SK-N-SH (cell line): ENCODE measurements at regions not wholly inside any gene's neighbourhood (a gene's known extent, or its start where the extent isn't known, plus 50 kb on each side); places are given as distances from the start of the nearest gene placed in this dataset.

ENCODE experiments used
- EP300 ChIP-seq, 2 experiments: IDR thresholded peaks; 2 replicates each; pipeline versions ENCODE4 v1.4.0 to v1.6.1; 2012; ENCODE audit warnings: borderline replicate concordance in 1 of 2, low read depth in 1 of 2, low read length in 1 of 2
- MEF2A ChIP-seq: IDR thresholded peaks from 2 replicates; pipeline ENCODE4 v1.4.0; 2012; ENCODE audit warnings: low read depth, borderline replicate concordance
- MXI1 ChIP-seq: IDR thresholded peaks from 2 replicates; pipeline ENCODE4 v1.6.1; 2012; ENCODE audit warnings: mild to moderate bottlenecking, low read depth, low read length, improper control_type of control experiment
- POLR2AphosphoS5 ChIP-seq: IDR thresholded peaks from 2 replicates; pipeline ENCODE4 v1.6.1; 2012; ENCODE audit warnings: low read depth, low read length
- TF ChIP-seq, protein P1 (sequence below): fragments of 200-600 bp; sonication (generic); IDR thresholded peaks from 2 replicates; pipeline ENCODE4 v1.6.1; 2017; ENCODE audit warnings: antibody characterized with exemption, mild to moderate bottlenecking, moderate library complexity

DNA sequence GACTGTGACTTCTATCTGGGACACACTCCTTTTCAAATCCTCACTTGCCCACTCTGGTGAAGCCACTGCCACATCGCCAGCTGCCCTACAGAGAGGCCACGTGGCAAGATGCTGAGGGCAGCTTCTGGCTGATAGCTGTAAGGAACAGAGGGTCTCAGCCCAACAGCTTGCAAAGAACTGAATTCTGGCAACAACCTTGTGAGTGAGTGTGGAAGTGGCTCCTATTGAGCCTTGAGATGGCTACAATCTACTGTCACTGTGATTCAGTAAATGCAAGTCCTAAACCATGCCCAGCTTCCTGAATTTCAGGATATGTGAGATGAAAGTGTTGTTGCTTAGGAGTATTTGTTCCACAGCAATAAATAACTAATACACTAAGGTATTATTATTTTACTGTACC is 314.3 kb upstream of the TMTC4 start:
- TF ChIP-seq, protein P1, sequence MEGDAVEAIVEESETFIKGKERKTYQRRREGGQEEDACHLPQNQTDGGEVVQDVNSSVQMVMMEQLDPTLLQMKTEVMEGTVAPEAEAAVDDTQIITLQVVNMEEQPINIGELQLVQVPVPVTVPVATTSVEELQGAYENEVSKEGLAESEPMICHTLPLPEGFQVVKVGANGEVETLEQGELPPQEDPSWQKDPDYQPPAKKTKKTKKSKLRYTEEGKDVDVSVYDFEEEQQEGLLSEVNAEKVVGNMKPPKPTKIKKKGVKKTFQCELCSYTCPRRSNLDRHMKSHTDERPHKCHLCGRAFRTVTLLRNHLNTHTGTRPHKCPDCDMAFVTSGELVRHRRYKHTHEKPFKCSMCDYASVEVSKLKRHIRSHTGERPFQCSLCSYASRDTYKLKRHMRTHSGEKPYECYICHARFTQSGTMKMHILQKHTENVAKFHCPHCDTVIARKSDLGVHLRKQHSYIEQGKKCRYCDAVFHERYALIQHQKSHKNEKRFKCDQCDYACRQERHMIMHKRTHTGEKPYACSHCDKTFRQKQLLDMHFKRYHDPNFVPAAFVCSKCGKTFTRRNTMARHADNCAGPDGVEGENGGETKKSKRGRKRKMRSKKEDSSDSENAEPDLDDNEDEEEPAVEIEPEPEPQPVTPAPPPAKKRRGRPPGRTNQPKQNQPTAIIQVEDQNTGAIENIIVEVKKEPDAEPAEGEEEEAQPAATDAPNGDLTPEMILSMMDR: no peak
- TF ChIP-seq MEF2A (no peak), EP300 (IDR thresholded peaks at IDR 0.05; ENCODE audit: borderline replicate concordance in 1 of 2, low read depth in 1 of 2, low read length in 1 of 2) (no peak), POLR2AphosphoS5 (no peak), MXI1 (no peak)
